GM18873 (cell line): ENCODE measurements at regions not wholly inside any gene's neighbourhood (a gene's known extent, or its start where the extent isn't known, plus 50 kb on each side); places are given as distances from the start of the nearest gene placed in this dataset.

Experiments
- ATAC-seq: cut with Tn5 transposase; IDR thresholded peaks from one replicate; pipeline ENCODE4 v1.9.1; 2021; ENCODE audit warnings: mild to moderate bottlenecking, moderate library complexity, moderate number of reproducible peaks; ENCODE audit not compliant: unreplicated experiment, low FRiP score

GRCh38 chr2:139083121-139083520 lies 302.9 kb upstream of the NXPH2 start:
- no peak for ATAC-seq

GRCh38 chr2:139080244-139080643 lies 300.1 kb upstream of the NXPH2 start:
- ATAC-seq: no peak

- no peak for ATAC-seq
Observed at GRCh38 chr2:139079311-139079710, 299.1 kb upstream of the NXPH2 start.

- no peak for ATAC-seq
Observed at GRCh38 chr2:139078376-139078775, 298.2 kb upstream of the NXPH2 start.

GRCh38 chr2:139077099-139077737 lies 297.0 kb upstream of the NXPH2 start:
- ATAC-seq: no peak

- ATAC-seq: no peak
Observed at GRCh38 chr2:139067874-139068273, 287.7 kb upstream of the NXPH2 start.

- no peak for ATAC-seq
Observed at GRCh38 chr2:139067072-139067471, 286.9 kb upstream of the NXPH2 start.

- no peak for ATAC-seq
Observed at GRCh38 chr2:139064159-139064558, 284.0 kb upstream of the NXPH2 start.

GRCh38 chr2:139059617-139060016 lies 279.4 kb upstream of the NXPH2 start:
- ATAC-seq: no peak

GRCh38 chr2:139055202-139055601 lies 275.0 kb upstream of the NXPH2 start:
- ATAC-seq: no peak

GRCh38 chr2:139048017-139048416 lies 267.8 kb upstream of the NXPH2 start:
- no peak for ATAC-seq

- ATAC-seq: no peak
Observed at GRCh38 chr2:139045524-139045923, 265.3 kb upstream of the NXPH2 start.

GRCh38 chr2:139034064-139034463 lies 253.9 kb upstream of the NXPH2 start:
- no peak for ATAC-seq

- no peak for ATAC-seq
Observed at GRCh38 chr2:139033300-139033699, 253.1 kb upstream of the NXPH2 start.

- ATAC-seq: no peak
Observed at GRCh38 chr2:139031722-139032121, 251.5 kb upstream of the NXPH2 start.

- ATAC-seq: no peak
Observed at GRCh38 chr2:139020287-139020686, 240.1 kb upstream of the NXPH2 start.

- no peak for ATAC-seq
Observed at GRCh38 chr2:139018252-139018651, 238.1 kb upstream of the NXPH2 start.

- ATAC-seq: no peak
Observed at GRCh38 chr2:139007130-139007529, 226.9 kb upstream of the NXPH2 start.

GRCh38 chr2:139000131-139000785 lies 220.1 kb upstream of the NXPH2 start:
- ATAC-seq: no peak

- no peak for ATAC-seq
Observed at GRCh38 chr2:138997856-138998517, 217.8 kb upstream of the NXPH2 start.

- ATAC-seq: no peak
Observed at GRCh38 chr2:138997346-138997745, 217.2 kb upstream of the NXPH2 start.

- ATAC-seq: no peak
Observed at GRCh38 chr2:138994502-138994901, 214.3 kb upstream of the NXPH2 start.
